GM18519 (cell line): ENCODE measurements at regions not wholly inside any gene's neighbourhood (a gene's known extent, or its start where the extent isn't known, plus 50 kb on each side); places are given as distances from the start of the nearest gene placed in this dataset.

ENCODE experiments used
- ATAC-seq: cut with Tn5 transposase; IDR thresholded peaks from one replicate; pipeline ENCODE4 v1.9.1; 2021; ENCODE audit warnings: mild to moderate bottlenecking, moderate library complexity; ENCODE audit not compliant: unreplicated experiment, low FRiP score

DNA sequence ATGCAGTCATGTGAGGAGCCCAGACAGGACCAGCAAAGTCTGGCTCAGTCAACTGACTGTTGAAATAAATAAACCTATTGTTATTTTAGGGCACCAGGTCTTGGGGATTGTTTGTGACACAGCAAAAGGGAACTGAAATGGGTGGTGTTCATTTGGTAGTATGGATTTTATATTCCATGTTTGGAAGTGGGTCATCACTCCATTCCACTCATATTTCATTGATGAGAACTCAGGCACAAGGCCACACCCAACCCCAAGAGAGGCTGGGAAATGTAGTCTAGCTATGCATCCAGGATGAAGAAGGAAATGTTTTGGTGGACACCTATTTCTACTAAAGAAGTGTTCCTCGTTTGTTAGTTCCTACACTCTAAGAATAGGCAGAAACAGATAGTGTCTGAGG, 64.9 kb upstream of the BTBD3 start:
- no peak for ATAC-seq

DNA sequence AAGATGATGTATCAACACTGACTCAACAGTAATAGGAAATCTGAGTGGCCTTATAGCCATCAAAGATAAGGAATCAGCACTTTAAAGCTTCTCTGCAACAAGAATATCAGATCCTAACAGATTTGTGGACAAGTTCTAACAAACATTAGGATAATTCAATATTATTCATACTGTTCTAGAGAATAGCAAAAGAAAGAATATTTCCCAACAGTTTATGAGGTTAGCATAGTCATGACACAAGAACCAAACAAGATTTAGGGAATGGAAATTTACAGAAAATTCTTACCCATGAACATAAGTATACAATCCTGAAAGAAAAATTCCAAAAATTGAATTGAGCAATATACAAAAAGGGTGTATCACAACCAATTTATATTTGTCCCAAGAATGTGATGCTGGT, 64.3 kb upstream of the BTBD3 start:
- no peak for ATAC-seq

DNA sequence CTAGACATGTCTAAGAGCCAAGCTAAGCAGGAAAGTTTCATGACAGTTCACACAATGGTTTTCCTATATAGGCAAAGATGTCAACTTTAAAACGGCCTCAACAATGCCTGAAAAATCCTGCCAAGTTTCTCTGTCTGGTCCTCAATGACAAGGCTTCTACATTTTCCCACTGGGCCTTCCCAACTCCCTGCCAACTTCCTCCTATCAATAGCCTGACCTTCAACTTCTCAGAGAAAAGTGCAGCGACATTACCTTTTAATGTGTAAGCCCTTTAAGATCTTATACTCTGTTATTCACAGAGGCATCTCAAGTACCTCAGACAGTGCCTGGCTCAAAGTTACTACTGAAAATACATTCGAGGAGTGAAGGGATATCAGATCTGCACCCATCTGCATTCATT, 56.2 kb upstream of the BTBD3 start:
- ATAC-seq, result no peak

DNA sequence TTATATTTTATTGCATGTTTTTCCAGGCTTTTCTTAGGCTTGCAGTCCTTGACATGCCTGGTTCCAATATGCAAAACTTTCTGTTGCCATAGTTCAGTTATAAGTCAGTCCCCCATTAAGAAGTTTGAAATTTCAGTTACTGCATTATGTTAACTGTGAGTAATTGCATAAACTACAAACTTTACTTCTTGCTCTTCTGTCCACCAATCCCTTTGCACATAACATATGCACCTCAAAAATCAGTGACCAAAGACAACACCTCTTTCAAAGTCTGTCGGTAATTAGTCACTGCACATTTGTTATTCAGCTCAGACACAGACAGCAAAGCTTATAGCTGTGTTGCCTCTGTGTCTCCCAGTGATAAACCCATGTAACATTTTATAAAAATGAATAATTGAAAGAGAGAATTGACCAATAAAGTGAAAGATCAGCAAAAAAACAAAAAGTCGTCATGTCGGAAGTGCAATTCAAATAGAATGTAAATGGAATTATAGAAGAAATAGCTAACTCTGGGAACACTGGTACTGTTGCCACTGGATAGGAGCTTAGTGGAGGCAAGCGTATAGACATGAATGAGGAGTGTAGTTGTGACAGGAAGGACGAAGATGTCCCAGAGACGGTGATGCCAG, 50.3 kb upstream of the BTBD3 start:
- ATAC-seq, result no peak
